Heart right ventricle (tissue), 16 donors: ENCODE measurements at regions not wholly inside any gene's neighbourhood (a gene's known extent, or its start where the extent isn't known, plus 50 kb on each side); places are given as distances from the start of the nearest gene placed in this dataset.

Source experiments
- ATAC-seq, 8 donors: fragments of 200-7000 bp; cut with Tn5 transposase; one replicate each; pipeline ENCODE4 v1.9.1; 2020; ENCODE audit warnings: mild to moderate bottlenecking in 8 of 8, moderate library complexity in 8 of 8, moderate number of reproducible peaks in 1 of 8
- DNase-seq, 2 donors: peaks; one replicate each; pipeline ENCODE4 v3.0.0-alpha.2; 2020
- H3K27ac ChIP-seq, 10 donors: fragments of 200-600 bp; sonication (generic) in 2 of 10; one replicate each; pipeline versions ENCODE4 v1.5.0 to v1.8.0; 2020 to 2022; ENCODE audit warnings: mild to moderate bottlenecking in 3 of 10
- H3K27me3 ChIP-seq, 7 donors: fragments of 200-600 bp; one replicate each; pipeline ENCODE4 v1.8.0; 2021 to 2022; ENCODE audit warnings: mild to moderate bottlenecking in 2 of 7
- H3K36me3 ChIP-seq, 9 donors: fragments of 200-600 bp; sonication (generic) in 1 of 9; one replicate each; pipeline versions ENCODE4 v1.5.0 to v1.8.0; 2020 to 2022; ENCODE audit warnings: mild to moderate bottlenecking in 2 of 9
- H3K4me1 ChIP-seq, 9 donors: fragments of 200-600 bp; sonication (generic) in 1 of 9; one replicate each; pipeline versions ENCODE4 v1.5.0 to v1.8.0; 2020 to 2022; ENCODE audit warnings: mild to moderate bottlenecking in 4 of 9
- H3K4me3 ChIP-seq, 10 donors: fragments of 200-600 bp; sonication (generic) in 2 of 10; one replicate each; pipeline versions ENCODE4 v1.5.0 to v1.8.0; 2020 to 2022; ENCODE audit warnings: mild to moderate bottlenecking in 7 of 10, moderate library complexity in 2 of 10
- H3K9me3 ChIP-seq, 11 donors: fragments of 200-600 bp in 10 of 11; sonication (generic) in 2 of 11; one replicate each; pipeline versions ENCODE4 v1.5.0 to v1.8.0; 2013 to 2022; ENCODE audit warnings: mild to moderate bottlenecking in 2 of 11, control low read depth in 1 of 11, moderate library complexity in 1 of 11
- CTCF ChIP-seq, 9 donors: fragments of 200-600 bp; sonication (generic) in 2 of 9; IDR thresholded peaks; one replicate each; pipeline versions ENCODE4 v1.5.0 to v1.8.0; 2021 to 2022; ENCODE audit warnings: antibody characterized with exemption in 9 of 9, mild to moderate bottlenecking in 5 of 9, moderate library complexity in 1 of 9
- WGBS, 2 donors: extraction: QIAGEN DNeasy Blood & Tissue Kit; methylation state at CpG; one replicate each; pipeline ENCODE4 v1.1.7; 2013; ENCODE audit warnings: inconsistent platforms in 1 of 2; 5-methylcytosine and 5-hydroxymethylcytosine counted together
- intact Hi-C, 10 donors: fragments of 100-400 bp; cut with DNase I; formaldehyde crosslinking; loops; one replicate each; pipeline versions ENCODE4 v1.11.1 to v1.14.2; 2022
- donor health status: Arrhythmogenic right ventricular cardiomyopathy.
- donor health status: ischemic (EF 13 %, LVEDD 7.1; RV severe dilation, severe dysfunction).
- donor health status: healthy with polysubstance abuse.
- donor health status: DM: no; HTN: yes; CAD: no.
- donor health status: DM: no; HTN: no; CAD: no.
- donor health status: ischemic (EF 25% LVEDD 6.9; RV normal size, moderate dysfunction).
- donor health status: ischemic (EF 25% LVEDD 5.7; RV mildly dilated, moderate dysfunction).
- donor health status: healthy.
- donor health status: DM: yes; HTN: yes; CAD: no.
- donor health status: Ischemic cardiomyopathy.
- donor health status: ischemic (EF 35%, LVEDD 5.7; RV mildly dilated, moderate dysfunction).
- donor health status: nonischemic (EF 11% LVEDD 7.7; RV severe dilation, severe dysfunction).
- donor health status: DM: yes; HTN: yes; CAD: no.
- donor health status: PGD.
- donor health status: ischemic (EF 29% LVEDD 5.4; RV normal size, mild dysfunction).
- donor health status: nonischemic (EF 23%, LVEDD 6.1; RV moderate dilation, normal function).

- no peaks in the 10 kb centered on the region for H3K36me3 ChIP-seq
- ATAC-seq, result no peak
- no peak overlapping the region for H3K4me3 ChIP-seq
- no peaks in the 10 kb centered on the region for H3K9me3 ChIP-seq
- intact Hi-C loops, result loop anchor here in 4 of 10 donors (5.0 kb wide), 2 partner anchors 77 to 82 kb away; partner anchors contain the start of gene MAML3 (in 3 of the 4)
- no peak for DNase-seq
- no peak for TF ChIP-seq CTCF (IDR thresholded peaks at IDR 0.05)
- WGBS, 2 donors, result 91 to 93% methylated on average over 3 of the region's 3 CpGs
- H3K4me1 ChIP-seq, result peaks cover 10 to 36% (median 28%) of the 10 kb centered on the region in 9 donors
- no peak overlapping the region for H3K27ac ChIP-seq
- no peaks in the 10 kb centered on the region for H3K27me3 ChIP-seq
These were observed 80.7 kb upstream of the MAML3 start for GRCh38 chr4:140234697-140235060.

GRCh38 chr4:140233791-140234696 lies 80.1 kb upstream of the MAML3 start:
- intact Hi-C loops, result no loop called here
- H3K27ac ChIP-seq, result no peak overlapping the region
- H3K4me1 ChIP-seq, result peaks cover 10 to 30% (median 27%) of the 10 kb centered on the region in 9 donors
- H3K4me3 ChIP-seq, result no peak overlapping the region
- TF ChIP-seq CTCF (IDR thresholded peaks at IDR 0.05), result no peak
- no peaks in the 10 kb centered on the region for H3K27me3 ChIP-seq
- 72 to 80% methylated on average over 6 of the region's 6 CpGs for WGBS, 2 donors
- ATAC-seq (no peak), DNase-seq (no peak)
- no peaks in the 10 kb centered on the region for H3K9me3 ChIP-seq
- no peaks in the 10 kb centered on the region for H3K36me3 ChIP-seq

GRCh38 chr4:140229881-140230280 lies 75.9 kb upstream of the MAML3 start:
- Histone ChIP-seq H3K27me3 (no peaks in the 10 kb centered on the region), H3K27ac (no peak overlapping the region), H3K4me1 (no peaks in the 10 kb centered on the region), H3K4me3 (no peak overlapping the region), H3K36me3 (no peaks in the 10 kb centered on the region), H3K9me3 (no peaks in the 10 kb centered on the region)
- no peak for TF ChIP-seq CTCF (IDR thresholded peaks at IDR 0.05)
- ATAC-seq (no peak), DNase-seq (no peak)
- WGBS, 2 donors, result 97% methylated on average over 3 of the region's 3 CpGs
- intact Hi-C loops, result no loop called here

- Histone ChIP-seq H3K4me3 (no peak overlapping the region), H3K27me3 (no peaks in the 10 kb centered on the region), H3K36me3 (no peaks in the 10 kb centered on the region), H3K27ac (no peak overlapping the region), H3K9me3 (no peaks in the 10 kb centered on the region), H3K4me1 (no peaks in the 10 kb centered on the region)
- 94 to 100% methylated on average over 1 of the region's 1 CpG for WGBS, 2 donors
- intact Hi-C loops, result no loop called here
- ATAC-seq (no peak), DNase-seq (no peak)
- TF ChIP-seq CTCF (IDR thresholded peaks at IDR 0.05), result no peak
These were observed 73.3 kb upstream of the MAML3 start for GRCh38 chr4:140227286-140227685.
